ENCODE measurements at regions not wholly inside any gene's neighbourhood (a gene's known extent, or its start where the extent isn't known, plus 50 kb on each side); places are given as distances from the start of the nearest gene placed in this dataset.
"Not testable (repeated sequence)": the region's sequence is repeated elsewhere in the genome, so short reads cannot be mapped to it uniquely, and the experiment has no call there.

DNA sequence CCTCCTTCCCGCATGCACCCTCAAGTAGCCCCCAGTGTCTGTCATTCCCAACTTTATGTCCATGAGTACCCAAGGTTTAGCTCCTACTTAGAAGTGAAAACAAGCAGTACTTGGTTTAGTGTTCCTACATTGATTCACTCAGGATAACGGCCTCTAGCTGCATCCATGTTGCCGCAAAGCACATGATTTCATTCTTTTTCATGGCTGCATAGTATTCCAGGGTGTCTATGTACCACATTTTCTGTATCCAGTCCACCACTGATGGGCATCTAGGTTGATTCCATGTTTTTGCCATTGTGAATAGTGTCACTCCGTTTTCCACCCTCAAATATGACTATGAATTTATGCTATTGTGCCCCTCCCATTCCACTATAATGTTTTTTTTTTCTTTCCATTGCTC lies 130.5 kb upstream of the MXRA5 start:
- DNase-seq (no peak), ATAC-seq (no peak)

DNA sequence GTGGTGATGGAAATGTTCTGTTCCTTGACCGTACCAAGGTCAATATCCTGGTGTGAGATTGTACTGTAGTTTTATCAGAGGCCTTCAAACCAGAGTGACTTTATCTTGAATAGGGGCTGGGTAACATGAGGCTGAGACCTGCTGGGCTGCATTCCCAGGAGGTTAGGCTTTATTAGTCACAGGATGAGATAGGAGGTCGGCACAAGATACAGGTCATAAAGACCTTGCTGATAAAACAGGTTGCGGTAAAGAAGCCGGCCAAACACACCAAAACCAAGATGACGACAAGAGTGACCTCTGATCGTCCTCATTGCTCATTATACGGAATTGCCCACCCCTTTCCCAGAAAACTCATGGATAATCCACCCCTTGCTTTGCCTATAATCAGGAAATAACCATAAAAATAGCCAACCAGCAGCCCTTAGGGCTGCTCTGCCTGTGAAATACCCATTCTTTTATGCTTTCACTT lies 123.8 kb upstream of the MXRA5 start:
- H3K9me3 ChIP-seq; H3K4me1 ChIP-seq; H3K36me3 ChIP-seq; H3K27me3 ChIP-seq; intact Hi-C loops (cut with DNase I; ENCODE audit: low total_unique reads); H3K4me3 ChIP-seq; H3K27ac ChIP-seq; ATAC-seq; in situ Hi-C loops (cut with MboI; ENCODE audit: low sequenced_read_pairs in 4 of 4); DNase-seq: not testable (repeated sequence)

More for the DNA sequence above, 130.5 kb upstream of the MXRA5 start:
- no peaks in the 10 kb centered on the region for H3K27me3 ChIP-seq
- in situ Hi-C loops (cut with MboI; ENCODE audit: low sequenced_read_pairs in 4 of 4) (no loop called here), intact Hi-C loops (cut with DNase I; ENCODE audit: low total_unique reads) (no loop called here)
- TF ChIP-seq POLR2A (IDR thresholded peaks at IDR 0.05) (no peak), CTCF (IDR thresholded peaks at IDR 0.05 in 4 of 5, conservative IDR thresholded peaks at IDR 0.05 in 1 of 5) (no peak)
- no peaks in the 10 kb centered on the region for H3K4me1 ChIP-seq
- H3K36me3 ChIP-seq: no peaks in the 10 kb centered on the region
- H3K27ac ChIP-seq: no peak overlapping the region
- no peaks in the 10 kb centered on the region for H3K9me3 ChIP-seq
- H3K4me3 ChIP-seq: no peak overlapping the region

- Histone ChIP-seq H3K4me1 (no peaks in the 10 kb centered on the region), H3K4me3 (no peak overlapping the region), H3K9me3 (no peaks in the 10 kb centered on the region), H3K27ac (no peak overlapping the region), H3K36me3 (no peaks in the 10 kb centered on the region), H3K27me3 (no peaks in the 10 kb centered on the region)
- in situ Hi-C loops (cut with MboI; ENCODE audit: low sequenced_read_pairs in 4 of 4): no loop called here
- intact Hi-C loops (cut with DNase I; ENCODE audit: low total_unique reads): no loop called here
- TF ChIP-seq POLR2A (IDR thresholded peaks at IDR 0.05) (no peak), CTCF (IDR thresholded peaks at IDR 0.05 in 4 of 5, conservative IDR thresholded peaks at IDR 0.05 in 1 of 5) (no peak)
- ATAC-seq (no peak), DNase-seq (no peak)
Measured at GRCh38 chrX:3468031-3468430, 121.6 kb upstream of the MXRA5 start.

- no peak for ATAC-seq
- no peak for DNase-seq
Measured at GRCh38 chrX:3465017-3465416, 118.6 kb upstream of the MXRA5 start.

GRCh38 chrX:3462166-3462508 lies 115.7 kb upstream of the MXRA5 start:
- TF ChIP-seq CTCF (IDR thresholded peaks at IDR 0.05 in 4 of 5, conservative IDR thresholded peaks at IDR 0.05 in 1 of 5): no peak
- TF ChIP-seq POLR2A (IDR thresholded peaks at IDR 0.05): no peak
- Histone ChIP-seq H3K4me3 (no peak overlapping the region), H3K27ac (no peak overlapping the region), H3K9me3 (no peaks in the 10 kb centered on the region), H3K27me3 (no peaks in the 10 kb centered on the region), H3K4me1 (no peaks in the 10 kb centered on the region), H3K36me3 (no peaks in the 10 kb centered on the region)
- DNase-seq: no peak
- in situ Hi-C loops (cut with MboI; ENCODE audit: low sequenced_read_pairs in 4 of 4): no loop called here
- intact Hi-C loops (cut with DNase I; ENCODE audit: low total_unique reads): no loop called here
- ATAC-seq: no peak

More at GRCh38 chrX:3465017-3465416, 118.6 kb upstream of the MXRA5 start:
- H3K4me3 ChIP-seq: no peak overlapping the region
- H3K4me1 ChIP-seq: no peaks in the 10 kb centered on the region
- in situ Hi-C loops (cut with MboI; ENCODE audit: low sequenced_read_pairs in 4 of 4): no loop called here
- TF ChIP-seq CTCF (IDR thresholded peaks at IDR 0.05 in 4 of 5, conservative IDR thresholded peaks at IDR 0.05 in 1 of 5) (no peak), POLR2A (IDR thresholded peaks at IDR 0.05) (no peak)
- no peak overlapping the region for H3K27ac ChIP-seq
- H3K27me3 ChIP-seq: no peaks in the 10 kb centered on the region
- H3K36me3 ChIP-seq: no peaks in the 10 kb centered on the region
- intact Hi-C loops (cut with DNase I; ENCODE audit: low total_unique reads): no loop called here
- no peaks in the 10 kb centered on the region for H3K9me3 ChIP-seq

Data from gastrocnemius medialis (tissue), 4 donors.